SK-N-SH (cell line): ENCODE measurements at regions not wholly inside any gene's neighbourhood (a gene's known extent, or its start where the extent isn't known, plus 50 kb on each side); places are given as distances from the start of the nearest gene placed in this dataset.

ENCODE experiments used
- CTCF ChIA-PET: fragments of 300-600, 350-600 bp; formaldehyde crosslinking; extraction: SDS; loops from one replicate; lab custom pipeline; 2021; lab: Yijun Ruan, JAX
- POLR2A ChIA-PET: fragments of 350-600 bp; sonication (Branson Sonifier 250); formaldehyde crosslinking; extraction: SDS; loops from one replicate; lab custom pipeline; 2020; ENCODE audit warnings: antibody characterized with exemption, inconsistent platforms; lab: Yijun Ruan, JAX
- DNase-seq: peaks from one replicate; pipeline ENCODE4 v3.0.0; 2012
- H2AFZ ChIP-seq: fragments of 200-600 bp; sonication (generic); 2 replicates; pipeline ENCODE4 v1.8.1; 2016; ENCODE audit warnings: antibody characterized with exemption, mild to moderate bottlenecking, low read depth
- H3F3A ChIP-seq: fragments of 200-600 bp; sonication (generic); replicated peaks from 2 replicates; pipeline ENCODE3; 2016; ENCODE audit warnings: antibody characterized with exemption, mild to moderate bottlenecking; ENCODE audit not compliant: insufficient read depth
- H3K27ac ChIP-seq, 2 experiments: fragments of 200-500 bp in 1 of 2; fragments of 200-600 bp in 1 of 2; sonication (Bioruptor generic) in 1 of 2; sonication (generic), shearing (Covaris generic) in 1 of 2; 2 replicates each; pipeline versions ENCODE4 v1.5.1 to v1.6.1; 2014 to 2016; ENCODE audit warnings: low read depth in 2 of 2, inconsistent platforms in 1 of 2, low read length in 1 of 2, mild to moderate bottlenecking in 1 of 2, mixed read lengths in 1 of 2
- H3K27me3 ChIP-seq: fragments of 200-600 bp; sonication (generic), shearing (Covaris generic); 2 replicates; pipeline ENCODE4 v1.6.1; 2016; ENCODE audit warnings: mixed run types; ENCODE audit not compliant: insufficient read depth
- H3K36me3 ChIP-seq, 2 experiments: fragments of 200-500 bp in 1 of 2; fragments of 200-600 bp in 1 of 2; sonication (Bioruptor generic) in 1 of 2; sonication (generic) in 1 of 2; replicated peaks in 1 of 2; 2 replicates each; pipeline versions ENCODE3 to v1.5.1; 2014 to 2016; ENCODE audit warnings: low read length in 1 of 2, mild to moderate bottlenecking in 1 of 2; ENCODE audit not compliant: insufficient read depth in 2 of 2, control insufficient read depth in 1 of 2
- H3K4me1 ChIP-seq, 2 experiments: fragments of 200-500 bp in 1 of 2; fragments of 200-600 bp in 1 of 2; sonication (Bioruptor generic) in 1 of 2; sonication (generic), shearing (Covaris generic) in 1 of 2; 2 replicates each; pipeline versions ENCODE4 v1.5.1 to v1.6.1; 2014 to 2016; ENCODE audit warnings: low read depth in 1 of 2, low read length in 1 of 2, mixed run types in 1 of 2; ENCODE audit not compliant: insufficient read depth in 2 of 2, control insufficient read depth in 1 of 2
- H3K4me2 ChIP-seq: fragments of 200-600 bp; sonication (generic), shearing (Covaris generic); 2 replicates; pipeline ENCODE4 v1.6.1; 2017; ENCODE audit warnings: mixed run types
- H3K4me3 ChIP-seq, 2 experiments: fragments of 200-500 bp in 1 of 2; fragments of 200-600 bp in 1 of 2; sonication (Bioruptor generic) in 1 of 2; sonication (generic), shearing (Covaris generic) in 1 of 2; 2 replicates each; pipeline versions ENCODE4 v1.5.1 to v1.8.1; 2014 to 2016; ENCODE audit warnings: low read depth in 2 of 2, inconsistent platforms in 1 of 2, low read length in 1 of 2, mild to moderate bottlenecking in 1 of 2, mixed read lengths in 1 of 2, moderate library complexity in 1 of 2
- H3K79me2 ChIP-seq: fragments of 200-600 bp; sonication (generic); 2 replicates; pipeline ENCODE4 v1.8.1; 2017; ENCODE audit warnings: mild to moderate bottlenecking; ENCODE audit not compliant: insufficient read depth
- H3K9ac ChIP-seq: fragments of 200-600 bp; sonication (generic); 2 replicates; pipeline ENCODE4 v1.6.1; 2017; ENCODE audit warnings: mixed run types
- H3K9me2 ChIP-seq: fragments of 200-600 bp; sonication (generic); 2 replicates; pipeline ENCODE4 v1.6.1; 2017; ENCODE audit warnings: mixed run types
- H3K9me3 ChIP-seq: fragments of 200-600 bp; sonication (generic); 2 replicates; pipeline ENCODE4 v1.6.1; 2017; ENCODE audit warnings: mixed run types, mild to moderate bottlenecking, moderate library complexity
- H4K20me1 ChIP-seq: fragments of 200-600 bp; sonication (generic); 2 replicates; pipeline ENCODE4 v1.6.1; 2017; ENCODE audit warnings: mild to moderate bottlenecking, mixed run types; ENCODE audit not compliant: insufficient read depth
- CTCF ChIP-seq: fragments of 200-600 bp; sonication (generic); IDR thresholded peaks from 2 replicates; pipeline ENCODE4 v1.6.1; 2017; ENCODE audit warnings: antibody characterized with exemption, mild to moderate bottlenecking, moderate library complexity
- ELF1 ChIP-seq: IDR thresholded peaks from 2 replicates; pipeline ENCODE4 v1.4.0; 2012
- FOSL2 ChIP-seq: IDR thresholded peaks from 2 replicates; pipeline ENCODE4 v1.4.0; 2012; ENCODE audit warnings: low read depth, mild to moderate bottlenecking, moderate library complexity, borderline replicate concordance
- GATA2 ChIP-seq: sonication (generic); formaldehyde crosslinking; IDR thresholded peaks from 2 replicates; pipeline ENCODE4 v1.5.0; 2020; ENCODE audit warnings: mild to moderate bottlenecking, missing genetic modification reagents
- IRF3 ChIP-seq: fragments of 150-350 bp; IDR thresholded peaks from 2 replicates; pipeline ENCODE4 v1.6.1; 2016; ENCODE audit warnings: mild to moderate bottlenecking, low read depth, low read length
- JUND ChIP-seq: IDR thresholded peaks from 2 replicates; pipeline ENCODE4 v1.4.0; 2012
- MEF2A ChIP-seq: IDR thresholded peaks from 2 replicates; pipeline ENCODE4 v1.4.0; 2012; ENCODE audit warnings: low read depth, borderline replicate concordance
- RFX5 ChIP-seq: IDR thresholded peaks from 2 replicates; pipeline ENCODE4 v1.6.1; 2012; ENCODE audit warnings: mild to moderate bottlenecking, improper control_type of control experiment, low read length
- RXRA ChIP-seq: IDR thresholded peaks from 2 replicates; pipeline ENCODE4 v1.4.0; 2012; ENCODE audit warnings: low read depth, mild to moderate bottlenecking, borderline replicate concordance
- SMC3 ChIP-seq: IDR thresholded peaks from 2 replicates; pipeline ENCODE4 v1.6.1; 2012; ENCODE audit warnings: low read depth, low read length, improper control_type of control experiment
- TEAD4 ChIP-seq: IDR thresholded peaks from 2 replicates; pipeline ENCODE4 v1.4.0; 2012; ENCODE audit warnings: mild to moderate bottlenecking, borderline replicate concordance; ENCODE audit not compliant: insufficient read depth
- WGBS: methylation state at CpG from one replicate; pipeline ENCODE4 v1.1.6; 2017; ENCODE audit warnings: low lambda C conversion rate; 5-methylcytosine and 5-hydroxymethylcytosine counted together
- TF ChIP-seq, protein P1 (sequence below): IDR thresholded peaks from 2 replicates; pipeline ENCODE4; 2012

GRCh38 chr6:65908065-65908464 lies 201.0 kb upstream of the EYS start:
- no peak for TF ChIP-seq JUND
- no peak for TF ChIP-seq RXRA
- no peak for TF ChIP-seq ELF1
- no peak for TF ChIP-seq IRF3
- no peak for TF ChIP-seq GATA2 (CRISPR knock-in tag)
- TF ChIP-seq, protein P1, sequence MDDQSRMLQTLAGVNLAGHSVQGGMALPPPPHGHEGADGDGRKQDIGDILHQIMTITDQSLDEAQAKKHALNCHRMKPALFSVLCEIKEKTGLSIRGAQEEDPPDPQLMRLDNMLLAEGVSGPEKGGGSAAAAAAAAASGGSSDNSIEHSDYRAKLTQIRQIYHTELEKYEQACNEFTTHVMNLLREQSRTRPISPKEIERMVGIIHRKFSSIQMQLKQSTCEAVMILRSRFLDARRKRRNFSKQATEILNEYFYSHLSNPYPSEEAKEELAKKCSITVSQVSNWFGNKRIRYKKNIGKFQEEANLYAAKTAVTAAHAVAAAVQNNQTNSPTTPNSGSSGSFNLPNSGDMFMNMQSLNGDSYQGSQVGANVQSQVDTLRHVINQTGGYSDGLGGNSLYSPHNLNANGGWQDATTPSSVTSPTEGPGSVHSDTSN = no peak
- TF ChIP-seq RFX5 = no peak
- no peak for TF ChIP-seq MEF2A
- Histone ChIP-seq H3F3A (no peaks in the 10 kb centered on the region), H3K4me1 (no peaks in the 10 kb centered on the region), H3K36me3 (no peaks in the 10 kb centered on the region), H3K9me2 (no peaks in the 10 kb centered on the region), H3K9ac (no peak overlapping the region), H3K27ac (no peak overlapping the region), H4K20me1 (no peaks in the 10 kb centered on the region), H3K9me3 (no peaks in the 10 kb centered on the region), H3K27me3 (no peaks in the 10 kb centered on the region), H2AFZ (no peak overlapping the region), H3K4me3 (no peak overlapping the region), H3K79me2 (no peaks in the 10 kb centered on the region), H3K4me2 (no peak overlapping the region)
- POLR2A ChIA-PET = no interaction called here
- 0% methylated on average over 1 of the region's 1 CpG for WGBS
- CTCF ChIA-PET = interaction anchor here (0.7 kb wide), 1 partner anchor 240 kb away, joined by 3 read pairs; no protein-coding TSS in a partner anchor
- DNase-seq = no peak

- Histone ChIP-seq H3K36me3 (no peaks in the 10 kb centered on the region), H3K4me2 (no peak overlapping the region), H3K79me2 (no peaks in the 10 kb centered on the region), H3K27me3 (no peaks in the 10 kb centered on the region), H3K9me3 (no peaks in the 10 kb centered on the region), H3K4me1 (no peaks in the 10 kb centered on the region), H3K4me3 (no peak overlapping the region), H3K9ac (no peak overlapping the region), H3K9me2 (no peaks in the 10 kb centered on the region), H4K20me1 (no peaks in the 10 kb centered on the region), H3K27ac (no peak overlapping the region), H2AFZ (no peak overlapping the region), H3F3A (no peaks in the 10 kb centered on the region)
- WGBS = 43% methylated on average over 1 of the region's 1 CpG
- ChIA-PET POLR2A (no interaction called here), CTCF (no interaction called here)
- TF ChIP-seq CTCF = no peak
- no peak for TF ChIP-seq SMC3
- TF ChIP-seq FOSL2 = no peak
- no peak for TF ChIP-seq TEAD4
- DNase-seq = no peak
Observed at GRCh38 chr6:65903992-65904391, 197.0 kb upstream of the EYS start.
